C4-2B (cell line): ENCODE measurements at regions not wholly inside any gene's neighbourhood (a gene's known extent, or its start where the extent isn't known, plus 50 kb on each side); places are given as distances from the start of the nearest gene placed in this dataset.

Experiments
- CTCF ChIP-seq: fragments of 450-650 bp; conservative IDR thresholded peaks from 2 replicates; pipeline ENCODE4 v1.5.1; 2017; ENCODE audit warnings: mild to moderate bottlenecking
- ZFX ChIP-seq: fragments of 450-650 bp; IDR thresholded peaks from 2 replicates; pipeline ENCODE4 v1.6.1; 2017

GRCh38 chr12:17358835-17359234, 731.2 kb downstream of the RERGL start:
- no peak for TF ChIP-seq CTCF
- TF ChIP-seq ZFX: no peak
